ENCODE measurements at regions not wholly inside any gene's neighbourhood (a gene's known extent, or its start where the extent isn't known, plus 50 kb on each side); places are given as distances from the start of the nearest gene placed in this dataset.

DNA sequence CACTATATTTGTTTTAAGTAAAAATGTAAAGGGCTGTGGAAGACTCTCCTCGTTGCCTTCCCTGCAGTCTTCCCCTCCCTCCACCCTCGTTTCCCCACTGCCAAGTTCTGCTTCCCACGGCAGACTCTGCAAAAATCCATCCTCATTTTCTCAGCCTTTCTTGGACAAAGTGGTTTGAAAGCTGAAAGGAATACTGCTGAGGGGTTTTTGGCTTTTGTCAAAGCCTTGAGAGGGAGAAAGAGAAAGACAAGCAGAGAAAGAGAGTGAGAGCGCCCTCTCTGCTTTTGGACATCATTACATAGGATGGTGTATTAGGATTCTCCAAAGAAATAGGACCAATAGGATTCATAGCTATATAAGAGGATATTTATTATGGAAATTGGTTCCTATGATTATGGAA lies 455.9 kb upstream of the SOX11 start:
- in situ Hi-C loops (cut with HindIII; ENCODE audit: extremely low pct_ligation_motif_present, low pct_unique_long_range_greater_than_20kb) = no loop called here
- TF ChIP-seq ZNF580 (CRISPR knock-in tag; IDR thresholded peaks at IDR 0.05; ENCODE audit: borderline replicate concordance, low read depth) (no peak), ZNF775 (CRISPR knock-in tag; IDR thresholded peaks at IDR 0.05; ENCODE audit: borderline replicate concordance) (no peak), HOXA9 (CRISPR knock-in tag; IDR thresholded peaks at IDR 0.05; ENCODE audit: borderline replicate concordance) (no peak), FOXO1 (CRISPR knock-in tag; IDR thresholded peaks at IDR 0.05) (no peak), ZNF512B (CRISPR knock-in tag; IDR thresholded peaks at IDR 0.05; ENCODE audit: borderline replicate concordance) (no peak), CEBPG (CRISPR knock-in tag; IDR thresholded peaks at IDR 0.05) (no peak), ARHGAP35 (CRISPR knock-in tag; IDR thresholded peaks at IDR 0.05; ENCODE audit: borderline replicate concordance) (no peak), ZC3H13 (CRISPR knock-in tag; IDR thresholded peaks at IDR 0.05) (no peak), RCOR2 (CRISPR knock-in tag; IDR thresholded peaks at IDR 0.05) (no peak), ZNF776 (CRISPR knock-in tag; IDR thresholded peaks at IDR 0.05) (no peak), ZNF710 (CRISPR knock-in tag; IDR thresholded peaks at IDR 0.05; ENCODE audit: borderline replicate concordance) (no peak)

More for the DNA sequence above, 455.9 kb upstream of the SOX11 start:
- no peaks in the 10 kb centered on the region for H3K79me2 ChIP-seq (ENCODE audit: insufficient read depth, low read length)
- ChIA-PET POLR2A (no interaction called here), CTCF (ENCODE audit: low intra/inter-chr PET ratio, low total read pairs) (no interaction called here)
- no peak overlapping the region for H3K27ac ChIP-seq (ENCODE audit: extremely low read length, insufficient read depth, low read length)
- ATAC-seq (no peak), DNase-seq (ENCODE audit: low spot score) (no peak), FAIRE-seq (no peak)
- BruUV-seq (replicated peaks) = no TSS peak
- H3K36me3 ChIP-seq (replicated peaks in 1 of 2; ENCODE audit: control insufficient read depth in 1 of 2, insufficient read depth in 2 of 2, low read length in 2 of 2) = no peaks in the 10 kb centered on the region
- H3K4me1 ChIP-seq (ENCODE audit: insufficient read depth, low read length) = no peaks in the 10 kb centered on the region
- H3K4me2 ChIP-seq (ENCODE audit: low read depth, low read length) = no peak overlapping the region
- H2AFZ ChIP-seq (ENCODE audit: low read length) = no peak overlapping the region
- no peak overlapping the region for H3K4me3 ChIP-seq (replicated peaks in 1 of 3; ENCODE audit: insufficient read depth in 1 of 3, low read depth in 2 of 3, low read length in 3 of 3)
- H4K20me1 ChIP-seq (ENCODE audit: insufficient read depth, low read length) = no peaks in the 10 kb centered on the region
- 2% methylated on average over 4 of the region's 4 CpGs for WGBS (ENCODE audit: low lambda C conversion rate)
- peaks cover 83% of the 10 kb centered on the region for H3K9me3 ChIP-seq (ENCODE audit: low read length)
- no peak overlapping the region for H3K9ac ChIP-seq (ENCODE audit: insufficient read depth, low read depth, low read length)
- intact Hi-C loops (cut with micrococcal nuclease; ENCODE audit: unreplicated experiment) = no loop called here
- no peaks in the 10 kb centered on the region for H3K27me3 ChIP-seq (ENCODE audit: control insufficient read depth in 1 of 2, insufficient read depth in 2 of 2, low read length in 2 of 2)
